Activated CD4-positive, alpha-beta memory T cell treated with anti-CD3 and anti-CD28 coated beads, Interleukin-2, amount 10 ng/mL, durations not matched to agents 7 days and 5 days (primary cell): ENCODE measurements at regions not wholly inside any gene's neighbourhood (a gene's known extent, or its start where the extent isn't known, plus 50 kb on each side); places are given as distances from the start of the nearest gene placed in this dataset.

Source experiments
- CTCF ChIA-PET: fragments of 350-600 bp; sonication (Branson Sonifier 250); formaldehyde crosslinking; loops from one replicate; lab custom pipeline; 2021; ENCODE audit warnings: antibody characterized with exemption, inconsistent platforms; lab: Charles Lee
- POLR2A ChIA-PET: fragments of 350-600 bp; sonication (Branson Sonifier 250); formaldehyde crosslinking; loops from one replicate; lab custom pipeline; 2021; ENCODE audit warnings: antibody characterized with exemption; lab: Charles Lee
- DNase-seq: peaks from one replicate; pipeline ENCODE4 v3.0.0-alpha.2; 2020
- H3K27ac Mint-ChIP-seq: one replicate; pipeline ENCODE4 v1.8.0; 2021; ENCODE audit warnings: mild to moderate bottlenecking, mixed read lengths
- H3K27me3 Mint-ChIP-seq: one replicate; pipeline ENCODE4 v1.8.0; 2021; ENCODE audit warnings: mixed read lengths
- H3K36me3 Mint-ChIP-seq: one replicate; pipeline ENCODE4 v1.8.0; 2021; ENCODE audit warnings: low read depth, mixed read lengths
- H3K4me1 Mint-ChIP-seq: one replicate; pipeline ENCODE4 v1.8.0; 2021; ENCODE audit warnings: mixed read lengths
- H3K4me3 Mint-ChIP-seq: one replicate; pipeline ENCODE4 v1.8.0; 2021; ENCODE audit warnings: mild to moderate bottlenecking, mixed read lengths
- H3K9me3 Mint-ChIP-seq: one replicate; pipeline ENCODE4 v1.8.0; 2021; ENCODE audit warnings: mixed read lengths

DNA sequence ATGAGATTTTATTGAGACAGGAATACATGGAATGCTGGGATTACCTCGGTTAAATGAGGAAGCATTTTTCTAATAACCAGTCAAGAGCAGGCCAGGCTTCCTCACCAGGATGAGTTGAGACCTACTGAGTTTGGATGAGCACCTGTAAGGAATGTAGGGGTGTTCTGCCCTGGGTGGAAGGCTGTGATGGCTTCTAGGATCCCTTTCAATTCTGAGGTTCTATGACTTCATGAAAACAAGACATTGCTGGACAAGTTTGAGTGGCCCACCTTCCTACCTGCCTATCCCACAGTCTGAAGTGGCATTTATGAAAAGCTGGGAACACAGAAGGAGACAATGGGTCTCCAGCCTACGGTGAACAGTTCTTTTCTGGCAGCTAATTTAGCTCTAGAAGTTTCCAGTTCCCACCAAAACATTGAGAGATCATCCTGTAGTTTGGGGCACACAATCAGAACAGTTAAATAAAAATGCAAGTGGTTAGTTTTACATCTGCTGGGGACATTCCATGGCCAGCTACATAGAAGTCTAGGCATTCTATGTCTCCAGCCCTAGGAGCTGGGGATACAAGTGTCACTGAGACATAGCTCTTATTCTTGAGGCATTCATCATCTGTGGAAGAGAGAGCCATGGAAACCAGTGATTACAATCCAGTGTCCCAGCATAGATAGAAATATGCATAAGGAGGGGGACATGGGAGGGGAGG lies 51.3 kb upstream of the TSPAN2 start:
- no peaks in the 10 kb centered on the region for H3K9me3 Mint-ChIP-seq
- ChIA-PET CTCF (interaction anchor here (3.5 kb wide), 1 partner anchor 455 kb away, joined by 11 read pairs; no protein-coding TSS in a partner anchor), POLR2A (no interaction called here)
- no peak overlapping the region for H3K4me3 Mint-ChIP-seq
- no peak for DNase-seq
- H3K27me3 Mint-ChIP-seq, result peaks cover 38% of the 10 kb centered on the region
- no peaks in the 10 kb centered on the region for H3K36me3 Mint-ChIP-seq
- peaks cover 4% of the 10 kb centered on the region for H3K4me1 Mint-ChIP-seq
- no peak overlapping the region for H3K27ac Mint-ChIP-seq

DNA sequence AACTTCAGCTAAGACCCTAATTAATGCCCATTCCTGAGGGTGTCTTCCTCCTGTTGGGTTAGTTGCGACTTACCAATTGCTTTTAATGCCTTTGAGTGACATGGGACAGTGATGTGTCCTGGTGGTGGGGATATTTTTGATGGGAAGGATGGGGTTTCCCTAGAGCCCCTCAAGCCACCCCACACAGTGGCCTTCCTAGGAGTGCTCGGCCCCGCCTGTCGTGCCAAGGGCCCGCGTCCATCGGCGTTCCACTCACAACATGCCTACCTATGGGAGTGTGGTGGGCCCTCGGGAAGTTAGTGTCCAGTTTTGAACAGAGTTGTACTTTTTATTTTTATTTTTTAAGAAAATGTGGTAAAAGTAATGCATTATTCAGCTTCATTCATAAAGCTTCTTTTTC lies 50.1 kb upstream of the TSPAN2 start:
- Mint-ChIP-seq H3K36me3 (no peaks in the 10 kb centered on the region), H3K27ac (no peak overlapping the region), H3K9me3 (no peaks in the 10 kb centered on the region), H3K4me3 (no peak overlapping the region), H3K27me3 (peaks cover 27% of the 10 kb centered on the region), H3K4me1 (peaks cover 4% of the 10 kb centered on the region)
- DNase-seq, result no peak
- ChIA-PET CTCF (interaction anchor here (0.6 to 3.9 kb wide), 6 partner anchors 8 to 639 kb away, joined by 3 to 17 read pairs (median 12); no protein-coding TSS in a partner anchor), POLR2A (no interaction called here)
